Vagina (tissue), 2 donors: ENCODE measurements at regions not wholly inside any gene's neighbourhood (a gene's known extent, or its start where the extent isn't known, plus 50 kb on each side); places are given as distances from the start of the nearest gene placed in this dataset.

ENCODE experiments used
- CTCF ChIP-seq, 3 experiments: fragments of 450-650 bp in 2 of 3; fragments of 200-600 bp in 1 of 3; sonication (generic) in 1 of 3; IDR thresholded peaks; one replicate each; pipeline ENCODE4 v1.5.1; 2017 to 2019; ENCODE audit warnings: antibody characterized with exemption in 3 of 3, mild to moderate bottlenecking in 2 of 3, moderate library complexity in 2 of 3
- POLR2A ChIP-seq, 2 donors: fragments of 450-650 bp; IDR thresholded peaks; one replicate each; pipeline ENCODE4 v1.6.1; 2017; ENCODE audit warnings: antibody characterized with exemption in 2 of 2, mild to moderate bottlenecking in 2 of 2, moderate library complexity in 2 of 2

- TF ChIP-seq CTCF (IDR thresholded peaks at IDR 0.05), result no peak
- no peak for TF ChIP-seq POLR2A (IDR thresholded peaks at IDR 0.05)
These were observed 418.1 kb downstream of the MTX2 start for GRCh38 chr2:176687342-176687741.
